ENCODE measurements at regions not wholly inside any gene's neighbourhood (a gene's known extent, or its start where the extent isn't known, plus 50 kb on each side); places are given as distances from the start of the nearest gene placed in this dataset.

GRCh38 chr9:11072176-11072575, 459.4 kb upstream of the PTPRD start (continued):
- TF ChIP-seq, protein P1, sequence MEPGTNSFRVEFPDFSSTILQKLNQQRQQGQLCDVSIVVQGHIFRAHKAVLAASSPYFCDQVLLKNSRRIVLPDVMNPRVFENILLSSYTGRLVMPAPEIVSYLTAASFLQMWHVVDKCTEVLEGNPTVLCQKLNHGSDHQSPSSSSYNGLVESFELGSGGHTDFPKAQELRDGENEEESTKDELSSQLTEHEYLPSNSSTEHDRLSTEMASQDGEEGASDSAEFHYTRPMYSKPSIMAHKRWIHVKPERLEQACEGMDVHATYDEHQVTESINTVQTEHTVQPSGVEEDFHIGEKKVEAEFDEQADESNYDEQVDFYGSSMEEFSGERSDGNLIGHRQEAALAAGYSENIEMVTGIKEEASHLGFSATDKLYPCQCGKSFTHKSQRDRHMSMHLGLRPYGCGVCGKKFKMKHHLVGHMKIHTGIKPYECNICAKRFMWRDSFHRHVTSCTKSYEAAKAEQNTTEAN (CRISPR knock-in tag; IDR thresholded peaks at IDR 0.05), result no peak
- TF ChIP-seq CREB1 (CRISPR knock-in tag; IDR thresholded peaks at IDR 0.05), result no peak
- TF ChIP-seq CBFB (CRISPR knock-in tag; IDR thresholded peaks at IDR 0.05; ENCODE audit: low read depth), result no peak
- TF ChIP-seq OVOL2 (CRISPR knock-in tag; IDR thresholded peaks at IDR 0.05; ENCODE audit: borderline replicate concordance), result no peak

- H3K27me3 Mint-ChIP-seq (ENCODE audit: low read depth), result no peaks in the 10 kb centered on the region
- DNase-seq (ENCODE audit: low spot score), result no peak
- CTCF ChIA-PET, result no interaction called here
- H3K4me1 Mint-ChIP-seq, result peaks cover 6% of the 10 kb centered on the region
- H3K9me3 Mint-ChIP-seq, result no peaks in the 10 kb centered on the region
- no peak for ATAC-seq
- H3K4me3 Mint-ChIP-seq, result no peak overlapping the region
- POLR2A ChIA-PET, result no interaction called here
- H3K27ac Mint-ChIP-seq, result 0 out of 2 replicates have a peak overlapping the region, but pooled peaks have one; percentile 44
- H3K36me3 Mint-ChIP-seq, result no peaks in the 10 kb centered on the region
- TF ChIP-seq, protein P2, sequence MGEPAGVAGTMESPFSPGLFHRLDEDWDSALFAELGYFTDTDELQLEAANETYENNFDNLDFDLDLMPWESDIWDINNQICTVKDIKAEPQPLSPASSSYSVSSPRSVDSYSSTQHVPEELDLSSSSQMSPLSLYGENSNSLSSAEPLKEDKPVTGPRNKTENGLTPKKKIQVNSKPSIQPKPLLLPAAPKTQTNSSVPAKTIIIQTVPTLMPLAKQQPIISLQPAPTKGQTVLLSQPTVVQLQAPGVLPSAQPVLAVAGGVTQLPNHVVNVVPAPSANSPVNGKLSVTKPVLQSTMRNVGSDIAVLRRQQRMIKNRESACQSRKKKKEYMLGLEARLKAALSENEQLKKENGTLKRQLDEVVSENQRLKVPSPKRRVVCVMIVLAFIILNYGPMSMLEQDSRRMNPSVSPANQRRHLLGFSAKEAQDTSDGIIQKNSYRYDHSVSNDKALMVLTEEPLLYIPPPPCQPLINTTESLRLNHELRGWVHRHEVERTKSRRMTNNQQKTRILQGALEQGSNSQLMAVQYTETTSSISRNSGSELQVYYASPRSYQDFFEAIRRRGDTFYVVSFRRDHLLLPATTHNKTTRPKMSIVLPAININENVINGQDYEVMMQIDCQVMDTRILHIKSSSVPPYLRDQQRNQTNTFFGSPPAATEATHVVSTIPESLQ (CRISPR knock-in tag; IDR thresholded peaks at IDR 0.05), result no peak
- no peak for TF ChIP-seq ARID4B (CRISPR knock-in tag; IDR thresholded peaks at IDR 0.05; ENCODE audit: borderline replicate concordance)
- no peak for TF ChIP-seq CREM (CRISPR knock-in tag; IDR thresholded peaks at IDR 0.05)
- TF ChIP-seq ZSCAN18 (CRISPR knock-in tag; IDR thresholded peaks at IDR 0.05), result no peak
- TF ChIP-seq E2F4 (CRISPR knock-in tag; IDR thresholded peaks at IDR 0.05; ENCODE audit: borderline replicate concordance, low read depth), result no peak
- TF ChIP-seq, protein P3, sequence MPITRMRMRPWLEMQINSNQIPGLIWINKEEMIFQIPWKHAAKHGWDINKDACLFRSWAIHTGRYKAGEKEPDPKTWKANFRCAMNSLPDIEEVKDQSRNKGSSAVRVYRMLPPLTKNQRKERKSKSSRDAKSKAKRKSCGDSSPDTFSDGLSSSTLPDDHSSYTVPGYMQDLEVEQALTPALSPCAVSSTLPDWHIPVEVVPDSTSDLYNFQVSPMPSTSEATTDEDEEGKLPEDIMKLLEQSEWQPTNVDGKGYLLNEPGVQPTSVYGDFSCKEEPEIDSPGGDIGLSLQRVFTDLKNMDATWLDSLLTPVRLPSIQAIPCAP (CRISPR knock-in tag; IDR thresholded peaks at IDR 0.05), result no peak
- TF ChIP-seq, protein P4, sequence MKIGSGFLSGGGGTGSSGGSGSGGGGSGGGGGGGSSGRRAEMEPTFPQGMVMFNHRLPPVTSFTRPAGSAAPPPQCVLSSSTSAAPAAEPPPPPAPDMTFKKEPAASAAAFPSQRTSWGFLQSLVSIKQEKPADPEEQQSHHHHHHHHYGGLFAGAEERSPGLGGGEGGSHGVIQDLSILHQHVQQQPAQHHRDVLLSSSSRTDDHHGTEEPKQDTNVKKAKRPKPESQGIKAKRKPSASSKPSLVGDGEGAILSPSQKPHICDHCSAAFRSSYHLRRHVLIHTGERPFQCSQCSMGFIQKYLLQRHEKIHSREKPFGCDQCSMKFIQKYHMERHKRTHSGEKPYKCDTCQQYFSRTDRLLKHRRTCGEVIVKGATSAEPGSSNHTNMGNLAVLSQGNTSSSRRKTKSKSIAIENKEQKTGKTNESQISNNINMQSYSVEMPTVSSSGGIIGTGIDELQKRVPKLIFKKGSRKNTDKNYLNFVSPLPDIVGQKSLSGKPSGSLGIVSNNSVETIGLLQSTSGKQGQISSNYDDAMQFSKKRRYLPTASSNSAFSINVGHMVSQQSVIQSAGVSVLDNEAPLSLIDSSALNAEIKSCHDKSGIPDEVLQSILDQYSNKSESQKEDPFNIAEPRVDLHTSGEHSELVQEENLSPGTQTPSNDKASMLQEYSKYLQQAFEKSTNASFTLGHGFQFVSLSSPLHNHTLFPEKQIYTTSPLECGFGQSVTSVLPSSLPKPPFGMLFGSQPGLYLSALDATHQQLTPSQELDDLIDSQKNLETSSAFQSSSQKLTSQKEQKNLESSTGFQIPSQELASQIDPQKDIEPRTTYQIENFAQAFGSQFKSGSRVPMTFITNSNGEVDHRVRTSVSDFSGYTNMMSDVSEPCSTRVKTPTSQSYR (CRISPR knock-in tag; IDR thresholded peaks at IDR 0.05), result no peak
- TF ChIP-seq, protein P1 (CRISPR knock-in tag; IDR thresholded peaks at IDR 0.05), result no peak
- TF ChIP-seq SMAD3 (CRISPR knock-in tag; IDR thresholded peaks at IDR 0.05; ENCODE audit: borderline replicate concordance), result no peak
- no peak for TF ChIP-seq IRF2 (CRISPR knock-in tag; IDR thresholded peaks at IDR 0.05; ENCODE audit: borderline replicate concordance, low read depth)
- no peak for TF ChIP-seq ETV6 (CRISPR knock-in tag; IDR thresholded peaks at IDR 0.05)
- TF ChIP-seq, protein P5, sequence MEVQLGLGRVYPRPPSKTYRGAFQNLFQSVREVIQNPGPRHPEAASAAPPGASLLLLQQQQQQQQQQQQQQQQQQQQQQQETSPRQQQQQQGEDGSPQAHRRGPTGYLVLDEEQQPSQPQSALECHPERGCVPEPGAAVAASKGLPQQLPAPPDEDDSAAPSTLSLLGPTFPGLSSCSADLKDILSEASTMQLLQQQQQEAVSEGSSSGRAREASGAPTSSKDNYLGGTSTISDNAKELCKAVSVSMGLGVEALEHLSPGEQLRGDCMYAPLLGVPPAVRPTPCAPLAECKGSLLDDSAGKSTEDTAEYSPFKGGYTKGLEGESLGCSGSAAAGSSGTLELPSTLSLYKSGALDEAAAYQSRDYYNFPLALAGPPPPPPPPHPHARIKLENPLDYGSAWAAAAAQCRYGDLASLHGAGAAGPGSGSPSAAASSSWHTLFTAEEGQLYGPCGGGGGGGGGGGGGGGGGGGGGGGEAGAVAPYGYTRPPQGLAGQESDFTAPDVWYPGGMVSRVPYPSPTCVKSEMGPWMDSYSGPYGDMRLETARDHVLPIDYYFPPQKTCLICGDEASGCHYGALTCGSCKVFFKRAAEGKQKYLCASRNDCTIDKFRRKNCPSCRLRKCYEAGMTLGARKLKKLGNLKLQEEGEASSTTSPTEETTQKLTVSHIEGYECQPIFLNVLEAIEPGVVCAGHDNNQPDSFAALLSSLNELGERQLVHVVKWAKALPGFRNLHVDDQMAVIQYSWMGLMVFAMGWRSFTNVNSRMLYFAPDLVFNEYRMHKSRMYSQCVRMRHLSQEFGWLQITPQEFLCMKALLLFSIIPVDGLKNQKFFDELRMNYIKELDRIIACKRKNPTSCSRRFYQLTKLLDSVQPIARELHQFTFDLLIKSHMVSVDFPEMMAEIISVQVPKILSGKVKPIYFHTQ (CRISPR knock-in tag; IDR thresholded peaks at IDR 0.05), result no peak
Observed at GRCh38 chr9:11086561-11086960, 473.8 kb upstream of the PTPRD start.
